Left ventricle myocardium inferior (tissue), 1 donor: ENCODE measurements at regions not wholly inside any gene's neighbourhood (a gene's known extent, or its start where the extent isn't known, plus 50 kb on each side); places are given as distances from the start of the nearest gene placed in this dataset.

Experiments used
- DNase-seq: peaks from one replicate; pipeline ENCODE4 v3.0.0-alpha.2; 2020
- H3K27ac ChIP-seq: fragments of 200-600 bp; replicated peaks from 2 replicates; pipeline ENCODE4 v1.8.0; 2021
- H3K27me3 ChIP-seq: fragments of 200-600 bp; 2 replicates; pipeline ENCODE4 v1.8.0; 2021; ENCODE audit warnings: low read depth
- H3K36me3 ChIP-seq: fragments of 200-600 bp; 2 replicates; pipeline ENCODE4 v1.8.0; 2021
- H3K4me1 ChIP-seq: fragments of 200-600 bp; 2 replicates; pipeline ENCODE4 v1.8.0; 2021
- H3K4me3 ChIP-seq: fragments of 200-600 bp; 2 replicates; pipeline ENCODE4 v1.8.0; 2021; ENCODE audit warnings: mild to moderate bottlenecking, moderate library complexity
- H3K9me3 ChIP-seq: fragments of 200-600 bp; replicated peaks from 2 replicates; pipeline ENCODE4 v1.8.0; 2021
- CTCF ChIP-seq: fragments of 200-600 bp; IDR thresholded peaks from 2 replicates; pipeline ENCODE4 v1.8.0; 2021; ENCODE audit warnings: antibody characterized with exemption, mild to moderate bottlenecking, borderline replicate concordance
- intact Hi-C: fragments of 100-400 bp; cut with micrococcal nuclease; formaldehyde crosslinking; loops from one replicate; pipeline ENCODE4 v1.11.0; 2022
- donor health status: DM: no; HTN: yes; CAD: no; lungs with severe emphysema.

GRCh38 chrX:68934922-68935321 lies 106.1 kb downstream of the EFNB1 start:
- no peaks in the 10 kb centered on the region for H3K36me3 ChIP-seq
- H3K27ac ChIP-seq: peak overlapping the region; percentile 81
- H3K9me3 ChIP-seq: no peaks in the 10 kb centered on the region
- TF ChIP-seq CTCF: no peak
- intact Hi-C loops: no loop called here
- H3K4me3 ChIP-seq: no peak overlapping the region
- H3K27me3 ChIP-seq: no peaks in the 10 kb centered on the region
- no peak for DNase-seq
- H3K4me1 ChIP-seq: peaks cover 65% of the 10 kb centered on the region

GRCh38 chrX:68934421-68934820 lies 105.6 kb downstream of the EFNB1 start:
- no peak for DNase-seq
- Histone ChIP-seq H3K4me1 (peaks cover 69% of the 10 kb centered on the region), H3K9me3 (no peaks in the 10 kb centered on the region), H3K27ac (peak overlapping the region; percentile 81), H3K36me3 (no peaks in the 10 kb centered on the region), H3K4me3 (no peak overlapping the region), H3K27me3 (no peaks in the 10 kb centered on the region)
- intact Hi-C loops: no loop called here
- no peak for TF ChIP-seq CTCF

- Histone ChIP-seq H3K27me3 (no peaks in the 10 kb centered on the region), H3K27ac (peak overlapping the region; percentile 81), H3K9me3 (no peaks in the 10 kb centered on the region), H3K36me3 (no peaks in the 10 kb centered on the region), H3K4me1 (peaks cover 61% of the 10 kb centered on the region), H3K4me3 (no peak overlapping the region)
- peak; percentile 18 for DNase-seq
- intact Hi-C loops: no loop called here
- no peak for TF ChIP-seq CTCF
These were observed 103.8 kb downstream of the EFNB1 start for GRCh38 chrX:68932611-68933010.

GRCh38 chrX:68931345-68931744 lies 102.5 kb downstream of the EFNB1 start:
- DNase-seq: peak; percentile 20

GRCh38 chrX:68930542-68931317 lies 101.9 kb downstream of the EFNB1 start:
- peak overlapping the region; percentile 81 for H3K27ac ChIP-seq
- H3K36me3 ChIP-seq: no peaks in the 10 kb centered on the region
- H3K4me1 ChIP-seq: peaks cover 57% of the 10 kb centered on the region
- intact Hi-C loops: no loop called here
- no peaks in the 10 kb centered on the region for H3K27me3 ChIP-seq
- H3K9me3 ChIP-seq: no peaks in the 10 kb centered on the region
- H3K4me3 ChIP-seq: no peak overlapping the region
- DNase-seq: no peak
- TF ChIP-seq CTCF: no peak

More at GRCh38 chrX:68931345-68931744, 102.5 kb downstream of the EFNB1 start:
- Histone ChIP-seq H3K27ac (peak overlapping the region; percentile 81), H3K9me3 (no peaks in the 10 kb centered on the region), H3K27me3 (no peaks in the 10 kb centered on the region), H3K4me3 (no peak overlapping the region), H3K36me3 (no peaks in the 10 kb centered on the region), H3K4me1 (peaks cover 57% of the 10 kb centered on the region)
- no peak for TF ChIP-seq CTCF
- intact Hi-C loops: no loop called here
